ENCODE measurements at regions not wholly inside any gene's neighbourhood (a gene's known extent, or its start where the extent isn't known, plus 50 kb on each side); places are given as distances from the start of the nearest gene placed in this dataset.

GRCh38 chr3:87627316-87627715, 350.9 kb upstream of the POU1F1 start:
- H2AFZ ChIP-seq (ENCODE audit: low read depth, low read length), result no peak overlapping the region
- H3K14ac ChIP-seq (ENCODE audit: low read length in 2 of 2), result no peak overlapping the region
- H3K18ac ChIP-seq (ENCODE audit: low read depth in 1 of 2, low read length in 2 of 2), result no peak overlapping the region
- H2BK5ac ChIP-seq (ENCODE audit: low read depth, low read length, poor library complexity, severe bottlenecking), result no peak overlapping the region
- H3K27me3 ChIP-seq (ENCODE audit: control insufficient read depth in 1 of 2, insufficient read depth in 1 of 2, low read length in 2 of 2), result no peaks in the 10 kb centered on the region
- no peak overlapping the region for H3K9ac ChIP-seq (ENCODE audit: low read length)
- no peaks in the 10 kb centered on the region for H3K36me3 ChIP-seq (ENCODE audit: control insufficient read depth in 1 of 2, insufficient read depth in 2 of 2, low read depth in 1 of 2, low read length in 2 of 2)
- no peak overlapping the region for H3K27ac ChIP-seq (ENCODE audit: low read length, poor library complexity, severe bottlenecking)
- DNase-seq, result no peak
- no peak overlapping the region for H3K23ac ChIP-seq (ENCODE audit: low read length in 2 of 2)
- no peak overlapping the region for H3K4ac ChIP-seq (ENCODE audit: low read depth in 1 of 2, low read length in 2 of 2)
- peaks cover 6% of the 10 kb centered on the region for H3K9me3 ChIP-seq (ENCODE audit: control insufficient read depth, low read length)
- H3K4me2 ChIP-seq (ENCODE audit: low read length, poor library complexity, severe bottlenecking), result no peak overlapping the region
- no peak overlapping the region for H4K91ac ChIP-seq (ENCODE audit: low read length)
- H4K8ac ChIP-seq (ENCODE audit: low read length), result no peak overlapping the region
- no peak overlapping the region for H2AK5ac ChIP-seq (ENCODE audit: low read length, severe bottlenecking)
- no peak overlapping the region for H2BK12ac ChIP-seq (ENCODE audit: low read length in 2 of 2)
- H3K79me1 ChIP-seq (replicated peaks; ENCODE audit: low read length, poor library complexity, severe bottlenecking), result no peaks in the 10 kb centered on the region
- H2BK120ac ChIP-seq (ENCODE audit: low read depth, low read length), result no peak overlapping the region
- H3K4me3 ChIP-seq (ENCODE audit: insufficient read depth in 1 of 2, low read depth in 1 of 2, low read length in 2 of 2), result no peak overlapping the region
- 55% methylated on average over 4 of the region's 4 CpGs for WGBS
- no peak overlapping the region for H2BK15ac ChIP-seq (ENCODE audit: low read depth, poor library complexity, severe bottlenecking)
- no peaks in the 10 kb centered on the region for H3K4me1 ChIP-seq (ENCODE audit: control insufficient read depth, insufficient read depth, low read depth, low read length)

DNA sequence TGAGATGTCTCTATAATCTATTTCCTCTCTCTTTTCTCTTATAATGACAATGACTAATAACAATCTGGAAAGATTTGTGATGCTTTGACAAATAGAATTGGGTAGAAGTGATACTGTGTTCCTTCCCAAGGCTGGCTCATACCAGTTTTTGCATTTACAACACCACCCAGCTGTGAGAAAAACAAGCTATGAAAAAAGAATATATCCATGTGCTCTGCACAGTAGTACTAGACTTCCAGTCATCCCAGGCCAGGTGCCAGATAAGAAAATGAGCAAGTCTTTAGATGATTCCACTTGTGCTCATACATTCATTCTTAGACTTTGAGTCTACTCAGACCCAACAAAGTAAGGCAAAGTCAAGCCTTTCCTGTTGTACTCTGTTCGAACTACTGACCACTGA, 350.2 kb upstream of the POU1F1 start:
- no peak overlapping the region for H3K4ac ChIP-seq (ENCODE audit: low read depth in 1 of 2, low read length in 2 of 2)
- H3K9ac ChIP-seq (ENCODE audit: low read length), result no peak overlapping the region
- H3K4me2 ChIP-seq (ENCODE audit: low read length, poor library complexity, severe bottlenecking), result no peak overlapping the region
- H3K36me3 ChIP-seq (ENCODE audit: control insufficient read depth in 1 of 2, insufficient read depth in 2 of 2, low read depth in 1 of 2, low read length in 2 of 2), result no peaks in the 10 kb centered on the region
- H2BK12ac ChIP-seq (ENCODE audit: low read length in 2 of 2), result no peak overlapping the region
- no peaks in the 10 kb centered on the region for H3K27me3 ChIP-seq (ENCODE audit: control insufficient read depth in 1 of 2, insufficient read depth in 1 of 2, low read length in 2 of 2)
- H2BK15ac ChIP-seq (ENCODE audit: low read depth, poor library complexity, severe bottlenecking), result no peak overlapping the region
- no peak overlapping the region for H3K4me3 ChIP-seq (ENCODE audit: insufficient read depth in 1 of 2, low read depth in 1 of 2, low read length in 2 of 2)
- H3K9me3 ChIP-seq (ENCODE audit: control insufficient read depth, low read length), result peaks cover 6% of the 10 kb centered on the region
- H3K4me1 ChIP-seq (ENCODE audit: control insufficient read depth, insufficient read depth, low read depth, low read length), result no peaks in the 10 kb centered on the region
- no peak overlapping the region for H3K27ac ChIP-seq (ENCODE audit: low read length, poor library complexity, severe bottlenecking)
- no peak overlapping the region for H3K18ac ChIP-seq (ENCODE audit: low read depth in 1 of 2, low read length in 2 of 2)
- H2AFZ ChIP-seq (ENCODE audit: low read depth, low read length), result no peak overlapping the region
- no peak for DNase-seq
- no peak overlapping the region for H2BK5ac ChIP-seq (ENCODE audit: low read depth, low read length, poor library complexity, severe bottlenecking)
- H2AK5ac ChIP-seq (ENCODE audit: low read length, severe bottlenecking), result no peak overlapping the region
- H4K8ac ChIP-seq (ENCODE audit: low read length), result no peak overlapping the region
- H3K14ac ChIP-seq (ENCODE audit: low read length in 2 of 2), result no peak overlapping the region
- H4K91ac ChIP-seq (ENCODE audit: low read length), result no peak overlapping the region
- H3K23ac ChIP-seq (ENCODE audit: low read length in 2 of 2), result no peak overlapping the region
- no peaks in the 10 kb centered on the region for H3K79me1 ChIP-seq (replicated peaks; ENCODE audit: low read length, poor library complexity, severe bottlenecking)
- WGBS, result no CpG with 5 or more reads among the region's 1 CpG
- no peak overlapping the region for H2BK120ac ChIP-seq (ENCODE audit: low read depth, low read length)

GRCh38 chr3:87625876-87626275, 349.5 kb upstream of the POU1F1 start:
- H4K8ac ChIP-seq (ENCODE audit: low read length), result no peak overlapping the region
- no peak overlapping the region for H3K4ac ChIP-seq (ENCODE audit: low read depth in 1 of 2, low read length in 2 of 2)
- no peak overlapping the region for H3K4me2 ChIP-seq (ENCODE audit: low read length, poor library complexity, severe bottlenecking)
- H3K4me3 ChIP-seq (ENCODE audit: insufficient read depth in 1 of 2, low read depth in 1 of 2, low read length in 2 of 2), result no peak overlapping the region
- H2AK5ac ChIP-seq (ENCODE audit: low read length, severe bottlenecking), result no peak overlapping the region
- no peak overlapping the region for H3K18ac ChIP-seq (ENCODE audit: low read depth in 1 of 2, low read length in 2 of 2)
- 78% methylated on average over 2 of the region's 2 CpGs for WGBS
- DNase-seq, result no peak
- H2BK15ac ChIP-seq (ENCODE audit: low read depth, poor library complexity, severe bottlenecking), result no peak overlapping the region
- no peak overlapping the region for H2BK120ac ChIP-seq (ENCODE audit: low read depth, low read length)
- H3K9me3 ChIP-seq (ENCODE audit: control insufficient read depth, low read length), result peaks cover 6% of the 10 kb centered on the region
- no peak overlapping the region for H3K23ac ChIP-seq (ENCODE audit: low read length in 2 of 2)
- no peak overlapping the region for H2AFZ ChIP-seq (ENCODE audit: low read depth, low read length)
- no peaks in the 10 kb centered on the region for H3K36me3 ChIP-seq (ENCODE audit: control insufficient read depth in 1 of 2, insufficient read depth in 2 of 2, low read depth in 1 of 2, low read length in 2 of 2)
- no peak overlapping the region for H3K27ac ChIP-seq (ENCODE audit: low read length, poor library complexity, severe bottlenecking)
- no peak overlapping the region for H2BK12ac ChIP-seq (ENCODE audit: low read length in 2 of 2)
- no peaks in the 10 kb centered on the region for H3K27me3 ChIP-seq (ENCODE audit: control insufficient read depth in 1 of 2, insufficient read depth in 1 of 2, low read length in 2 of 2)
- no peak overlapping the region for H3K14ac ChIP-seq (ENCODE audit: low read length in 2 of 2)
- no peaks in the 10 kb centered on the region for H3K4me1 ChIP-seq (ENCODE audit: control insufficient read depth, insufficient read depth, low read depth, low read length)
- H3K79me1 ChIP-seq (replicated peaks; ENCODE audit: low read length, poor library complexity, severe bottlenecking), result no peaks in the 10 kb centered on the region
- H2BK5ac ChIP-seq (ENCODE audit: low read depth, low read length, poor library complexity, severe bottlenecking), result no peak overlapping the region
- no peak overlapping the region for H4K91ac ChIP-seq (ENCODE audit: low read length)
- H3K9ac ChIP-seq (ENCODE audit: low read length), result no peak overlapping the region

DNA sequence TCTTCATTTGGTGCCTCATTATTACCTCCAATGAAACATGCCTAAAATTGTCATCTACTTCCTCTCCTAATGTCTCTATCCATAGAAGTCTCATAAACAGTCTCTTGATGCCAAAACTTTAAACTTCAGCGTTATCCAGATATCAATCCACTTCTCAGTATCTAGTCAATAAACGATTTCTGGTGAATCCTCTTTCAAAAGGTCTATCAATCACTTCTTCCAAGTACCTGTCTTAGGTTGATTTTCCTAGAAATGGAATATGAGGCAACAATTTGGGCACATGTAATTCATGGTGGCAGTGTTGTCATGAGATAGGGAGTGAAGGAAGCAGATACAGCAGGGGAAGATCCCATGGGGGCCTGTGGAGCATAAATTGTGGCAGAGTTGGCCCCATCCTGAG, 348.5 kb upstream of the POU1F1 start:
- no peak overlapping the region for H2AFZ ChIP-seq (ENCODE audit: low read depth, low read length)
- no peak overlapping the region for H2BK120ac ChIP-seq (ENCODE audit: low read depth, low read length)
- no peak overlapping the region for H2BK15ac ChIP-seq (ENCODE audit: low read depth, poor library complexity, severe bottlenecking)
- no peaks in the 10 kb centered on the region for H3K27me3 ChIP-seq (ENCODE audit: control insufficient read depth in 1 of 2, insufficient read depth in 1 of 2, low read length in 2 of 2)
- WGBS, result 60% methylated on average over 1 of the region's 2 CpGs
- H4K8ac ChIP-seq (ENCODE audit: low read length), result no peak overlapping the region
- H3K4ac ChIP-seq (ENCODE audit: low read depth in 1 of 2, low read length in 2 of 2), result no peak overlapping the region
- no peaks in the 10 kb centered on the region for H3K79me1 ChIP-seq (replicated peaks; ENCODE audit: low read length, poor library complexity, severe bottlenecking)
- H3K14ac ChIP-seq (ENCODE audit: low read length in 2 of 2), result no peak overlapping the region
- H2BK12ac ChIP-seq (ENCODE audit: low read length in 2 of 2), result no peak overlapping the region
- no peak for DNase-seq
- no peak overlapping the region for H2BK5ac ChIP-seq (ENCODE audit: low read depth, low read length, poor library complexity, severe bottlenecking)
- H2AK5ac ChIP-seq (ENCODE audit: low read length, severe bottlenecking), result no peak overlapping the region
- H4K91ac ChIP-seq (ENCODE audit: low read length), result no peak overlapping the region
- H3K4me1 ChIP-seq (ENCODE audit: control insufficient read depth, insufficient read depth, low read depth, low read length), result no peaks in the 10 kb centered on the region
- H3K4me3 ChIP-seq (ENCODE audit: insufficient read depth in 1 of 2, low read depth in 1 of 2, low read length in 2 of 2), result no peak overlapping the region
- H3K4me2 ChIP-seq (ENCODE audit: low read length, poor library complexity, severe bottlenecking), result no peak overlapping the region
- H3K36me3 ChIP-seq (ENCODE audit: control insufficient read depth in 1 of 2, insufficient read depth in 2 of 2, low read depth in 1 of 2, low read length in 2 of 2), result no peaks in the 10 kb centered on the region
- H3K27ac ChIP-seq (ENCODE audit: low read length, poor library complexity, severe bottlenecking), result no peak overlapping the region
- H3K9me3 ChIP-seq (ENCODE audit: control insufficient read depth, low read length), result peaks cover 6% of the 10 kb centered on the region
- no peak overlapping the region for H3K9ac ChIP-seq (ENCODE audit: low read length)
- H3K23ac ChIP-seq (ENCODE audit: low read length in 2 of 2), result no peak overlapping the region
- H3K18ac ChIP-seq (ENCODE audit: low read depth in 1 of 2, low read length in 2 of 2), result no peak overlapping the region
